Activated CD4-positive, alpha-beta memory T cell treated with anti-CD3 and anti-CD28 coated beads, Interleukin-2, amount 10 ng/mL, durations not matched to agents 7 days and 5 days (primary cell): ENCODE measurements at regions not wholly inside any gene's neighbourhood (a gene's known extent, or its start where the extent isn't known, plus 50 kb on each side); places are given as distances from the start of the nearest gene placed in this dataset.

Experiments
- CTCF ChIA-PET: fragments of 350-600 bp; sonication (Branson Sonifier 250); formaldehyde crosslinking; loops from one replicate; lab custom pipeline; 2021; ENCODE audit warnings: antibody characterized with exemption, inconsistent platforms; lab: Charles Lee
- POLR2A ChIA-PET: fragments of 350-600 bp; sonication (Branson Sonifier 250); formaldehyde crosslinking; loops from one replicate; lab custom pipeline; 2021; ENCODE audit warnings: antibody characterized with exemption; lab: Charles Lee
- DNase-seq: peaks from one replicate; pipeline ENCODE4 v3.0.0-alpha.2; 2020
- H3K27ac Mint-ChIP-seq: one replicate; pipeline ENCODE4 v1.8.0; 2021; ENCODE audit warnings: mild to moderate bottlenecking, mixed read lengths
- H3K27me3 Mint-ChIP-seq: one replicate; pipeline ENCODE4 v1.8.0; 2021; ENCODE audit warnings: mixed read lengths
- H3K36me3 Mint-ChIP-seq: one replicate; pipeline ENCODE4 v1.8.0; 2021; ENCODE audit warnings: low read depth, mixed read lengths
- H3K4me1 Mint-ChIP-seq: one replicate; pipeline ENCODE4 v1.8.0; 2021; ENCODE audit warnings: mixed read lengths
- H3K4me3 Mint-ChIP-seq: one replicate; pipeline ENCODE4 v1.8.0; 2021; ENCODE audit warnings: mild to moderate bottlenecking, mixed read lengths
- H3K9me3 Mint-ChIP-seq: one replicate; pipeline ENCODE4 v1.8.0; 2021; ENCODE audit warnings: mixed read lengths

DNA sequence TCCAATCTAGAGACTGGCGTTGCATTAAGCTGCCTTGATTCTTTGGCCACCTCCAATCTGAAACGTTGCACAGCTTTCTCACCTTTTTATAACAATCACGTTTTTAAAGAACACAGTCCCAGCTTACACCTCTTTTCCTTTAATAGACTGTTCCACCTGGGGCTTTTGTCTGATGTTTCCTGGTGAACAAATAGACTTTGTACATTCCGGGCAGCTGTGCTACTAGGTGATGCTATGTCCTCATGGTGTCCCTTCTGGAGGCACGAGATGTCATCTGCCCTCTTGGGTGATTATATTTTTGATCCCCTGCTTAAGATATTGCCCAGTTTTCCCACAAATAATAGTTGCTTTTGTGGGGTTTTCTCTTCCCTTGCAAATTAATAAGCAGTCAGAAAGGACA is 225.5 kb downstream of the SOX9 start:
- Mint-ChIP-seq H3K4me3 (no peak overlapping the region), H3K27me3 (no peaks in the 10 kb centered on the region), H3K36me3 (no peaks in the 10 kb centered on the region), H3K27ac (no peak overlapping the region), H3K4me1 (no peaks in the 10 kb centered on the region), H3K9me3 (no peaks in the 10 kb centered on the region)
- POLR2A ChIA-PET, result no interaction called here
- DNase-seq, result no peak
- CTCF ChIA-PET, result no interaction called here

DNA sequence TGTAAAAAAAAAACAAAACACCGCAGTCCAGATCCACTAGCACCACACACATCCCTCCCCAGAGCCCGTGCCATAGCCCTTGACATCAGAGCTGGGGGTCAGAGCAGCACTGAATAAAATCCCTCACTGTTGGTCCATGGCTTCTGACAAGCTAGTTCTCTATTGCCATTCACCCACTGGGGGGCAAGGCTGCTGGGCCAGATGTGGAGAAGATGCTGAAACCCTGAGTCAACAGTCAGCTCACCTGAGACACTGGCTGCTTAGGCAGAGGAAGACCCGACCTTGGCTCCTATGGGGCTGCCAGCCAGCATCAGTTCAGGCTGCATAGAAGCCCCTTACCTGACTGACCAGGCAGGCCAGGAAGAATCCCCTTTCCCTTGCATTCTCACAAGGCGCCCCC is 228.2 kb downstream of the SOX9 start:
- no peaks in the 10 kb centered on the region for H3K9me3 Mint-ChIP-seq
- ChIA-PET CTCF (interaction anchor here (0.6 kb wide), 1 partner anchor 473 kb away, joined by 4 read pairs; no protein-coding TSS in a partner anchor), POLR2A (no interaction called here)
- no peak for DNase-seq
- no peak overlapping the region for H3K27ac Mint-ChIP-seq
- no peaks in the 10 kb centered on the region for H3K27me3 Mint-ChIP-seq
- no peaks in the 10 kb centered on the region for H3K36me3 Mint-ChIP-seq
- H3K4me3 Mint-ChIP-seq, result no peak overlapping the region
- H3K4me1 Mint-ChIP-seq, result no peaks in the 10 kb centered on the region

DNA sequence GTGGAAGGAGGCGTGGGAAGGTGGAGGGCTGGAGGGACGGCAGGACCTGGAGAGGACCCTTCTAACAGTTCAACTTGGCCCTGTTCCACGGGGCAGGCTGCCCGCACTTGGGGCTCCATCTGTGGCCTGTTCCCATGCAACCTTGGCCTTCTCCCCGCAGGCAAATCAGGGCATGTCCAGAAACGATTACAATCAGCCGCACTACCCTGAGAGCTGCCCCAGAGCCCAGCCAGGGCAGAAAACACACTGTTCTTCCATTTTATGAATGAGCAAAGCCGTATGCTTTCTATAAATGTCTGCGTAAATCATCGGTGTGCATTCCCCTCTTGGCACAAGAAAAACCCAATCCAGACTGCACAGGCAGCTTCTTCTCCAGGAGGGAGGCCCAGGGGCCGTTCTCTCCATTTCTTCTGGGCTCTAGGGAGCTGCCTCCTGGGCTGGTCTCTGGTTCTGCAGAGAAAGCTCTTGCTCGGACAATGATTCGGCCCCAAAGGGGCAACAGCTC is 228.7 kb downstream of the SOX9 start:
- Mint-ChIP-seq H3K27me3 (no peaks in the 10 kb centered on the region), H3K4me1 (no peaks in the 10 kb centered on the region), H3K4me3 (no peak overlapping the region), H3K27ac (no peak overlapping the region), H3K9me3 (no peaks in the 10 kb centered on the region), H3K36me3 (no peaks in the 10 kb centered on the region)
- ChIA-PET POLR2A (no interaction called here), CTCF (interaction anchor here (0.6 kb wide), 1 partner anchor 472 kb away, joined by 4 read pairs; no protein-coding TSS in a partner anchor)
- no peak for DNase-seq

DNA sequence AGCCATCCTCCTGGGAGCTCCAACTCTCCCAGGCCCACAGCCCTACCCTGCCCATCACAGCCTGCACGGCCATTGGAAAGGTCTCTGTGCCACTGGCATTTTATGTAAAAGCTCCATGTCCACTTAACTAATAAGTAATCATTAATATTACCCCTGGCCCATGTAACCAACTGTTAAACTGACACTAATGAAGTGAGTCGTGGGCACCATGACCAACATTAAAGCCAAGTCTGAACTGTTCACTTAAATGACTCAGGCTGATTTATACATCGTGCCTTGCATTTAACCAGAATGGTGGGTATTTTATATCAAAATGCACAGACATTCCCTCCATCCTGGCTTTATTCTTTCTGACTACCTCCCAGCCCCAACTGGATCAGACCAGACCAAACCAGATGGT is 229.3 kb downstream of the SOX9 start:
- Mint-ChIP-seq H3K4me3 (no peak overlapping the region), H3K27ac (no peak overlapping the region), H3K4me1 (no peaks in the 10 kb centered on the region), H3K36me3 (no peaks in the 10 kb centered on the region), H3K9me3 (no peaks in the 10 kb centered on the region), H3K27me3 (no peaks in the 10 kb centered on the region)
- DNase-seq, result no peak
- ChIA-PET POLR2A (no interaction called here), CTCF (no interaction called here)

DNA sequence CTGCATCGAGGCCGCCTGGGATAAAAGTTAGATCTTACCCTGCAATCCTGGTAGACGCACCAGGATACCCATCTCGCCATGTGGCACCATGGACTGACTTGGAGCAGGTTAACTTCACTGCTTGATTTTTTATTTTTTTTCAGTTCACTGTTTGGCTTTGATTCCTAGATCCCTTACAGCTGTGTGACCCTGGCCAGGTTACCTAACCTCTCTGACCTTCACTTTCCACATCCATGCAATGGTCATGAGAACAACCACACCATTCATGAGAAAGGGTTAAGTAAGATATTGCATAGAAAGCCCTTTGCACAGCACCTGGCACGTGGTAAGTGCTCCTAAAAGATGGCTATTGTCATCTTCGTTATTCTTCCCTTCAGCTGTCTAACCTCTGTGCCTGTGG is 230.5 kb downstream of the SOX9 start:
- H3K9me3 Mint-ChIP-seq, result no peaks in the 10 kb centered on the region
- no peak for DNase-seq
- no peaks in the 10 kb centered on the region for H3K27me3 Mint-ChIP-seq
- H3K27ac Mint-ChIP-seq, result no peak overlapping the region
- H3K36me3 Mint-ChIP-seq, result no peaks in the 10 kb centered on the region
- H3K4me3 Mint-ChIP-seq, result no peak overlapping the region
- no peaks in the 10 kb centered on the region for H3K4me1 Mint-ChIP-seq
- POLR2A ChIA-PET, result no interaction called here
- CTCF ChIA-PET, result no interaction called here

DNA sequence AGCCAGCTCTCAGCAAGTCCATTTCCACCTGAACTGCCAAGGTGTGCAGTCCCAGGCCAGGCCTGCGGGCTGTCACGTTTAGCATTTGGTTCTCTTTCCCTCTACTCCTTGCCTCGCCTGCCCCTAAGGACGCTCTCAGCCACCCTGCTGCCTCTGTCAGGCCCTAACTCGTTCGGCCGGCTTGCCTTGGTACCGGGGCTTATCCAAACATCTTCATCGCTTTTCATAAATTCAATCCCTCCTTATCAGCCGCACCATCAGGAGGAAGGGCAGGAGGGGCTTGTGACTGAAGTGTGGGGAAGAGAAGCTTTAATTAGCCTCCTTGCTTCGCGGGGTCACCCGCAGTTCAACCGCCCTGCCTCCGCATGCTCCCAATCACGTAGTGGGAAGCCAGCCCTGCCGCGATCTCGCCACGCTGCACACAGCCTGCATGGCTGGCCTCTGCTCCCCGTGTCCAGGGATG is 231.1 kb downstream of the SOX9 start:
- no peak overlapping the region for H3K27ac Mint-ChIP-seq
- no peaks in the 10 kb centered on the region for H3K9me3 Mint-ChIP-seq
- ChIA-PET POLR2A (no interaction called here), CTCF (no interaction called here)
- no peaks in the 10 kb centered on the region for H3K27me3 Mint-ChIP-seq
- no peak for DNase-seq
- H3K4me3 Mint-ChIP-seq, result no peak overlapping the region
- H3K36me3 Mint-ChIP-seq, result no peaks in the 10 kb centered on the region
- no peaks in the 10 kb centered on the region for H3K4me1 Mint-ChIP-seq

DNA sequence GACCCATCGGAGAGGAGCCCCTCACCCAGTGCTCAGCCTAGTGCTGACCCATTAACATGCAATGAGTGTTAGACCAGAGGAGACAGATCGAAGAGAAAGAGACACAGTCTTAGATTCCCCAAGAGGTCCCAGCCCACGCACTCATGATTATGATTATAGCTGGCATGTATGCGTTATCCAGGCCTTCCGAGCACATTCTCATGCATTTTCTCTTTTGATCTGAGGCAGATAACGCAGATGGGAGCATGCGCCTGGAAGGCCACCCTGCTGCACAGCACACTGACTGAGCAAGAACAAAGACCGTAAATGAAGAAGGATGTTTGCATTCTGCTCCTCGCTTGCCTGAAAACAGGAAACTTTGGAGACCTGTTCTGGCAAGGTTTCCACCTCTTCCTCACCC is 232.7 kb downstream of the SOX9 start:
- H3K9me3 Mint-ChIP-seq, result peaks cover 2% of the 10 kb centered on the region
- H3K27ac Mint-ChIP-seq, result no peak overlapping the region
- no peak overlapping the region for H3K4me3 Mint-ChIP-seq
- DNase-seq, result no peak
- no peaks in the 10 kb centered on the region for H3K27me3 Mint-ChIP-seq
- POLR2A ChIA-PET, result no interaction called here
- CTCF ChIA-PET, result no interaction called here
- H3K4me1 Mint-ChIP-seq, result no peaks in the 10 kb centered on the region
- H3K36me3 Mint-ChIP-seq, result no peaks in the 10 kb centered on the region

DNA sequence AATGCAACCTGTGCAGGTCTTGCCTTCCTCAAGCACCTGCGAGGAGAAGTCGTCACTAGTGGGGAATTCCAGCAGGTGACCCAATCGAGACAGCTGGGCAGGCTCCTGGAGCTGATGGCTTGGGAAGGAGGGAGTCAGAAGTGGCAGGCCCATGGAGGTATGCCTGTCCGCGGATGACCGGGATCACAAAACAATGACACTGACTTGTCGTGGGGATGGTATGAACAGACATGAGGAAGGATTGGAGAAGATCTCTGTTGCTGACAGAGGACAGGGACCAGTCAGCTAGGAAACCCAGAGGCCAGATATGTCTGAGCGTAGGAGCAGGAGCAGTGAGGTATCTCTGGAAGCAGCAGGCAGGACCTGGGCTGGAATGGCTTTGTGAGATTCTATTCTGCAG is 233.3 kb downstream of the SOX9 start:
- no peaks in the 10 kb centered on the region for H3K36me3 Mint-ChIP-seq
- peaks cover 2% of the 10 kb centered on the region for H3K9me3 Mint-ChIP-seq
- no peak overlapping the region for H3K27ac Mint-ChIP-seq
- no peaks in the 10 kb centered on the region for H3K27me3 Mint-ChIP-seq
- H3K4me3 Mint-ChIP-seq, result no peak overlapping the region
- H3K4me1 Mint-ChIP-seq, result no peaks in the 10 kb centered on the region
- CTCF ChIA-PET, result no interaction called here
- DNase-seq, result no peak
- POLR2A ChIA-PET, result no interaction called here

DNA sequence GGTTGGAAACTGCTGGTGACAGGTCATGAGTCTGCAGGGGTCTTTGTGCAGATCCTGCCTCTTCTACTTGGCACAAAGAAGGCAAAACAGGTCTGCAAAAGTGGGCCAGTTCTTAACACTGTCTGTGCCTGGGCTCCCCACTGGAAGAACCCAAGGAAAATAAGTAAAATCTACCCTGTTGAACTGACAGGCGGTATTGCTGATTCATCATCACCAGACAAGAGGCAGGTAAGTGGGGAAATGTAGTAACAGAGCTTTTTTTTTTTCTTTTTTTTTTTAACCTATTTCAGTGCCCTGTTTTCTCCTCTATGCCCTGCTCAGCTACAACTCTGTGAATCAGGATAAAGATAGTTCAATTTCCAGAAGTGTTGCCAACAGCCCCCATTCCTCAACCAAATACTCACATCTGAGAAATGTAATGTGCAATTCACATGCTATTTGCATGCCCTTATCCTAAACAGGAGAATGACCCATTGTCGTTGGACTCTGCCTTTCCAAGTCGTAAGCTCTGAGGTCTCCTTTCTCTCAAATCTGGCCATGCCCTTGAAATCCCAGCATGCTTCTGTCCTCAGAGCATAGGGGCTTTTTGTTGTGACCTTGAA is 237.0 kb downstream of the SOX9 start:
- no peak for DNase-seq
- Mint-ChIP-seq H3K36me3 (no peaks in the 10 kb centered on the region), H3K4me3 (no peak overlapping the region), H3K9me3 (peaks cover 7% of the 10 kb centered on the region), H3K4me1 (no peaks in the 10 kb centered on the region), H3K27me3 (no peaks in the 10 kb centered on the region), H3K27ac (no peak overlapping the region)
- CTCF ChIA-PET, result no interaction called here
- POLR2A ChIA-PET, result no interaction called here

DNA sequence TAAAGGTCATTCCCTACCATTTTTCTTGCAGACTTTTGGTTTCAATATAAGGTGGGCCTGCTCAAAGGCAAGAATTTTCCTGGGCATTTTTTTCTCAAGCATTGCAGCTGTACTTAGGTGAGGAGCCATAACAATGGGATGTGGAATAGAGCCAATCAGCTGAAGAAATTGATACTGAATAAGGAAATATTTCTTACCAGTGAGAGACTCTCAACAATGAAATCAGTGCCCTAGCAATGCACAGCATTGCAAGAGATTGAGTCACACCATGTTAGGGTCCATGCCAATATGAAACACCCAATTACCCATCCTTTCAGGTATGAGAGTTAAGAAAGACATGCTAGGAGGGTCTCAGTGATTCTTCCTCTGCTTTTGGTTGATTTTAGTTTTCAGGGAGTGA is 237.6 kb downstream of the SOX9 start:
- no peaks in the 10 kb centered on the region for H3K27me3 Mint-ChIP-seq
- peaks cover 7% of the 10 kb centered on the region for H3K9me3 Mint-ChIP-seq
- ChIA-PET CTCF (no interaction called here), POLR2A (no interaction called here)
- no peak overlapping the region for H3K4me3 Mint-ChIP-seq
- no peak for DNase-seq
- H3K4me1 Mint-ChIP-seq, result no peaks in the 10 kb centered on the region
- H3K36me3 Mint-ChIP-seq, result no peaks in the 10 kb centered on the region
- H3K27ac Mint-ChIP-seq, result no peak overlapping the region

DNA sequence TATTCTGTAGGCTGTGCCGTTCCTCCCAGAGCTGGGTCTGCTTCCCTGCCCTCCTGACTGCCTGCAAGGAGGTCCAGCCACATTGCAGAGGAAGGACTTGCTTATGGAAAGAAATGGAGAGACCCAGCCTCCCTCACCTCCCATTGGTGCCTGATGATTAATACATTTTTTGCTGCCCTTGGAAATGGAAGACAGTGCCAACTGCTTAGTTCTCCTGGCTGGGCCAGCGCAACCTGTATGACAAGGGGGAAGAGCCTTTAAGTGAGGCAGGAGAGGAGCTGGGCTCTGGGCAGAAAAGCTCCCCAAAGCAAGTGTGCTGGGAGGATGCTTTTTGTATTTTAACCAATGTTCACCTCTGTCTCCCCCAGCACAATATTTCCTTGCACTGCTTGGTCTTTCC is 238.5 kb downstream of the SOX9 start:
- DNase-seq, result no peak
- Mint-ChIP-seq H3K36me3 (no peaks in the 10 kb centered on the region), H3K4me3 (no peak overlapping the region), H3K4me1 (no peaks in the 10 kb centered on the region), H3K27ac (no peak overlapping the region), H3K27me3 (no peaks in the 10 kb centered on the region), H3K9me3 (peaks cover 7% of the 10 kb centered on the region)
- POLR2A ChIA-PET, result no interaction called here
- CTCF ChIA-PET, result no interaction called here

DNA sequence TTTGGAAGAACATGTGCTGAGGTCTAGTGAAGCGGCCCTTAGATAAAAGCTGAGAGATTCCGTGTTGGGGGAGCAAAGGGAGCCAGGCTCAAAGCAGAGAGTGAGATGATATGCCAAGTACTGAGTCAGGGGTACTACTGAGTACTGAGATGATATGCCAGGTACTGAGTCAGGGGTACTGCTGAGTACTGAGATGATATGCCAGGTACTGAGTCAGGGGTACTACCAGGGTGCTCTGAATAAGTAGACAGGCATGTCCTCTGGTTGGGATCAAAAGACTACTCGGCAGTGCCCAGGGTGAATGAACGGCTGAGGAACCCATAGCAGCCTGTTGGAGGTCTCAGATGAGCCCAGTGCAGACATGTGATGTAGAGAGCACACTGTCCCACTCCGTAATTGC is 239.0 kb downstream of the SOX9 start:
- CTCF ChIA-PET, result no interaction called here
- Mint-ChIP-seq H3K27ac (no peak overlapping the region), H3K4me1 (no peaks in the 10 kb centered on the region), H3K36me3 (no peaks in the 10 kb centered on the region), H3K4me3 (no peak overlapping the region), H3K9me3 (peaks cover 7% of the 10 kb centered on the region), H3K27me3 (no peaks in the 10 kb centered on the region)
- POLR2A ChIA-PET, result no interaction called here
- no peak for DNase-seq

DNA sequence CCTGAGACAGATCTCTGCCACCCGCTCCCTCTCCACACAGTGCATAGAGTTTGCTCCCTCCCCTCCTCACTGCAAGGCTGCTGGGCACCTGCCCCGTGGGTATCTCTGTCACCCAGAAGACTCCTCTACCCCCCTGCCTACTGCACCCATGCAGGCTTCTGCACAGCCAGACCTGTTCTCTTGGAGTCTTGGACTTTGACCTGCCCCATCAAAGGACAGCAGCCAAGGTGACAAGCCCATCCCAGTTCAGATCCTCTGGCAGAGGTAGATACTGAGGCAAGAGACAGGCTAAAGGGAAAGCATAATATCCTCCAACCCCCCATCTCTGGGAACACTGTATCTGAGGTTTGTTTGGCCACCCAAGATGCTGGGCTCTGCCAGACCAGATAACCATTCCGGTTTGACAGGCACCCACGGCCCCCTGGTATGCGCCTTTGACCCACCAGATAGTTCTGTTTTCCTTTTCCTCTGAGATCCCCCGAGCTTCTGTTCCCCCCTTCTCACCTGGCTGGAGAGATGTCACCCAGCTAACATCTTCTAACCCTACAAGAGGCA is 239.6 kb downstream of the SOX9 start:
- H3K9me3 Mint-ChIP-seq, result peaks cover 7% of the 10 kb centered on the region
- no peak overlapping the region for H3K27ac Mint-ChIP-seq
- H3K27me3 Mint-ChIP-seq, result no peaks in the 10 kb centered on the region
- no peak overlapping the region for H3K4me3 Mint-ChIP-seq
- H3K36me3 Mint-ChIP-seq, result no peaks in the 10 kb centered on the region
- no peaks in the 10 kb centered on the region for H3K4me1 Mint-ChIP-seq
- CTCF ChIA-PET, result no interaction called here
- POLR2A ChIA-PET, result interaction anchor here (0.6 kb wide), 1 partner anchor 186 kb away, joined by 3 read pairs; no protein-coding TSS in a partner anchor
- no peak for DNase-seq

DNA sequence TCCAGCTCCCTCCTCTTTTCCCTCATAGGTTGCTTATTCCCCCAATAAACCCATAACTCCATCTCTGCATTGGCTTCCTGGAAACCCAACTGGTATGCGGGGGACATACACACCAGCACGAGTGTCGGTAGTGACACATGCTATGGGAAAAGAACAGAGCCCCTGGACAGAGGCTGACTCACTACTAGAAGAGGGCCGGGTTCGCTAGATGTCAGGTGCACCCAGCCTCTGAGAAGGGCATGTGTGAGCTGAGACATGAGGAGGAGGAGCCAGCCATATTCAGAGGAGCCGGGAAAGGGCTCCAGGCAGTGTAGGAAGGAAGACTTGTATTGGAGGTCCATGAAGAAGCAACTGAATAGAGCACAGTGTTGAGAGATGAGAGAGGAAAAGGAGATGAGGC is 241.1 kb downstream of the SOX9 start:
- CTCF ChIA-PET, result no interaction called here
- DNase-seq, result no peak
- H3K27ac Mint-ChIP-seq, result no peak overlapping the region
- no peaks in the 10 kb centered on the region for H3K27me3 Mint-ChIP-seq
- POLR2A ChIA-PET, result no interaction called here
- no peak overlapping the region for H3K4me3 Mint-ChIP-seq
- peaks cover 7% of the 10 kb centered on the region for H3K9me3 Mint-ChIP-seq
- no peaks in the 10 kb centered on the region for H3K36me3 Mint-ChIP-seq
- no peaks in the 10 kb centered on the region for H3K4me1 Mint-ChIP-seq
